GM23248 (cell line): ENCODE measurements at regions not wholly inside any gene's neighbourhood (a gene's known extent, or its start where the extent isn't known, plus 50 kb on each side); places are given as distances from the start of the nearest gene placed in this dataset.

ENCODE experiments used
- EZH2 ChIP-seq: fragments of 200-600 bp; sonication (generic); IDR thresholded peaks from 2 replicates; pipeline ENCODE4 v1.6.1; 2018; ENCODE audit warnings: antibody characterized with exemption, mild to moderate bottlenecking; ENCODE audit not compliant: insufficient read depth, poor library complexity, severe bottlenecking
- EZH2phosphoT487 ChIP-seq: fragments of 200-600 bp; sonication (generic); IDR thresholded peaks from 2 replicates; pipeline ENCODE4 v1.6.1; 2018; ENCODE audit warnings: antibody characterized with exemption, moderate library complexity, mild to moderate bottlenecking, low read depth; ENCODE audit not compliant: insufficient read depth

GRCh38 chr5:121624035-121624434 lies 227.6 kb upstream of the FTMT start:
- TF ChIP-seq EZH2phosphoT487 (no peak), EZH2 (no peak)
